Effector memory CD4-positive, alpha-beta T cell (primary cell): ENCODE measurements at regions not wholly inside any gene's neighbourhood (a gene's known extent, or its start where the extent isn't known, plus 50 kb on each side); places are given as distances from the start of the nearest gene placed in this dataset.

ENCODE experiments used
- DNase-seq, 3 donors: peaks; one replicate each; pipeline ENCODE4 v3.0.0-alpha.2; 2020
- H3K27ac ChIP-seq: 2 replicates; pipeline ENCODE4 v1.7.0; 2013; ENCODE audit warnings: mild to moderate bottlenecking, low read length, moderate library complexity; ENCODE audit not compliant: insufficient read depth, poor library complexity, severe bottlenecking
- H3K27me3 ChIP-seq: replicated peaks from 2 replicates; pipeline ENCODE4 v1.7.0; 2013; ENCODE audit warnings: mild to moderate bottlenecking, low read length; ENCODE audit not compliant: insufficient read depth, control insufficient read depth, poor library complexity, severe bottlenecking
- H3K36me3 ChIP-seq: 2 replicates; pipeline ENCODE4 v1.7.0; 2013; ENCODE audit warnings: mild to moderate bottlenecking, low read length, moderate library complexity; ENCODE audit not compliant: control insufficient read depth, insufficient read depth
- H3K4me1 ChIP-seq: 2 replicates; pipeline ENCODE4 v1.7.0; 2013; ENCODE audit warnings: low read length, mild to moderate bottlenecking; ENCODE audit not compliant: control insufficient read depth, insufficient read depth, poor library complexity, severe bottlenecking
- H3K4me3 ChIP-seq: 2 replicates; pipeline ENCODE4 v1.7.0; 2013; ENCODE audit warnings: low read length, low read depth, mild to moderate bottlenecking; ENCODE audit not compliant: insufficient read depth, poor library complexity, severe bottlenecking
- H3K9me3 ChIP-seq: 2 replicates; pipeline ENCODE4 v1.7.0; 2013; ENCODE audit warnings: mild to moderate bottlenecking, low read length, moderate library complexity; ENCODE audit not compliant: control insufficient read depth

- H3K4me3 ChIP-seq, result no peak overlapping the region
- peaks cover 3% of the 10 kb centered on the region for H3K27me3 ChIP-seq
- no peaks in the 10 kb centered on the region for H3K36me3 ChIP-seq
- no peaks in the 10 kb centered on the region for H3K9me3 ChIP-seq
- H3K4me1 ChIP-seq, result no peaks in the 10 kb centered on the region
- no peak overlapping the region for H3K27ac ChIP-seq
- no peak for DNase-seq
Measured at GRCh38 chr10:4775808-4776207, 50.2 kb upstream of the AKR1E2 start.

DNA sequence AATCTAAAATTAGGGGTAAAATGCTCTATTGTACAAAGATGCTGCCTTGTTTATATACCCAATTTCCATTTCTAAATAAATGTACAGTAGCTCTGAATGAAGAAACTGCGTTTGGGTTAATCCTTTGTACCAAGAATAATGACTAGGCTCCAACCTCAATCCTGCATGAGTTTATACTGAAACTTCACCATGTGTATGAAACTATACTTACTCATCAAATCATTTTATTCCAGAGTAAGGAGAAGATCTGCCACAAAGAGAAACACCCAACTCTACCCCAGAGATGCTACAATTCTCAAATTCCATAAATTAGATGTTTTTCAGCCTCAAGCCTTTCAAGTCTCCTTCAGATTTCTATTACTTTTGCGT lies 53.8 kb upstream of the AKR1E2 start:
- Histone ChIP-seq H3K4me3 (no peak overlapping the region), H3K9me3 (no peaks in the 10 kb centered on the region), H3K27ac (no peak overlapping the region), H3K4me1 (no peaks in the 10 kb centered on the region), H3K27me3 (peaks cover 6% of the 10 kb centered on the region), H3K36me3 (no peaks in the 10 kb centered on the region)
- no peak for DNase-seq

DNA sequence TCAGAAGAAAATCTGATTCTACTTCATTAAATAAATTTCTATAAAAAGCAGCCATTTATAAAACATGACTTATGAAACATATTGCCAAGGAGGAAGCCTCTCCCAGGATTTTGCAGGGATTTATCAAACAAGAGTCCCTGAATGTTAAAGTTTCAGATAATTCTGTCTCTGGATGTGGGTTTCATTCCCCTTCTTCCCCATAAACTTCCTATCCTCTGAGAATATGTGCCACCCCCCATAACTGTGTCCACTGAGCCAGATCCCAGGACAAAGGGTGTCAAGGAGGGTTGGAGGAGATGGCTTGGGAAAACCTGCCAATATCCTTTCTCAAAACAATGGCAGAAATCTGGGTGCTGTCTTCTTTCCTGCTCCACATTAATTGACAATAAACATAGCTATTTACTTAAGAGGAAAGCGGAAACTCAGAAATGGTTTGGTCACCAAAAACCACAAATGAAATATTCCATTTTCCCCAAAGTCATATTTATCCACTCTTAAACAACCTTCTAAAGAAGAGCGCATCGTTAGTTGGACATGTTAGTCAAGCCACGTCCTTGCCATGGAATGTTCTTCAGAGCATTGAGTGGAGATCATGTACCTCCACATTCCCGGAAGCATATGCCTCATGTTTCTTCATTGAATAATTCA lies 54.3 kb upstream of the AKR1E2 start:
- H3K27ac ChIP-seq, result no peak overlapping the region
- H3K27me3 ChIP-seq, result peaks cover 6% of the 10 kb centered on the region
- no peaks in the 10 kb centered on the region for H3K36me3 ChIP-seq
- H3K4me1 ChIP-seq, result no peaks in the 10 kb centered on the region
- H3K9me3 ChIP-seq, result no peaks in the 10 kb centered on the region
- H3K4me3 ChIP-seq, result no peak overlapping the region
- no peak for DNase-seq

GRCh38 chr10:4770801-4771553 lies 55.0 kb upstream of the AKR1E2 start:
- H3K27ac ChIP-seq, result no peak overlapping the region

GRCh38 chr10:4768416-4768815 lies 57.6 kb upstream of the AKR1E2 start:
- no peak overlapping the region for H3K4me3 ChIP-seq
- DNase-seq, result no peak
- peaks cover 6% of the 10 kb centered on the region for H3K27me3 ChIP-seq
- H3K36me3 ChIP-seq, result no peaks in the 10 kb centered on the region
- H3K9me3 ChIP-seq, result no peaks in the 10 kb centered on the region
- no peak overlapping the region for H3K27ac ChIP-seq
- H3K4me1 ChIP-seq, result no peaks in the 10 kb centered on the region

More at GRCh38 chr10:4770801-4771553, 55.0 kb upstream of the AKR1E2 start:
- H3K36me3 ChIP-seq, result no peaks in the 10 kb centered on the region
- H3K27me3 ChIP-seq, result peaks cover 6% of the 10 kb centered on the region
- no peak overlapping the region for H3K4me3 ChIP-seq
- no peaks in the 10 kb centered on the region for H3K9me3 ChIP-seq
- no peak for DNase-seq
- H3K4me1 ChIP-seq, result no peaks in the 10 kb centered on the region

GRCh38 chr10:4767033-4767814 lies 58.8 kb upstream of the AKR1E2 start:
- Histone ChIP-seq H3K36me3 (no peaks in the 10 kb centered on the region), H3K4me3 (no peak overlapping the region), H3K9me3 (no peaks in the 10 kb centered on the region), H3K27me3 (peaks cover 6% of the 10 kb centered on the region), H3K4me1 (no peaks in the 10 kb centered on the region), H3K27ac (no peak overlapping the region)
- no peak for DNase-seq

DNA sequence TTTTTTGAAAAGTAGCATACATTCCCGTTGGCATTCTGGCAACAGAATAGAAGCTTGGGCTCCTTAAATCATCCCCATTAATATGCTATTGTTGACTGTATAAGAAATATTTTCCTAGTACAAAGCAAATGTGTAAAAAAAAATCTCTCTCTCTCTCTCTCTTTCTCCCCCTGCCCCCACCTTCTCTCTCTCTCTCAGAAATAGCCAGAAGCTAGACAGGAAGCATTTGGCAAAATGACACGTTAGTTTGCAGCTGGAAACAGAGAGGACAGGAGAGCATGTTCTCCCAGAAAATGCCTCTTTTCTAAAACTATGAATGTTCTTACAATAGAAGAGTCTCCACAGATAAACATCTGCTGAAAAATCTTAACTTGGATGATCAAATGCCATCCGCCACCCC lies 59.6 kb upstream of the AKR1E2 start:
- Histone ChIP-seq H3K36me3 (no peaks in the 10 kb centered on the region), H3K4me3 (no peak overlapping the region), H3K9me3 (no peaks in the 10 kb centered on the region), H3K27ac (no peak overlapping the region), H3K4me1 (no peaks in the 10 kb centered on the region), H3K27me3 (peaks cover 6% of the 10 kb centered on the region)
- no peak for DNase-seq

DNA sequence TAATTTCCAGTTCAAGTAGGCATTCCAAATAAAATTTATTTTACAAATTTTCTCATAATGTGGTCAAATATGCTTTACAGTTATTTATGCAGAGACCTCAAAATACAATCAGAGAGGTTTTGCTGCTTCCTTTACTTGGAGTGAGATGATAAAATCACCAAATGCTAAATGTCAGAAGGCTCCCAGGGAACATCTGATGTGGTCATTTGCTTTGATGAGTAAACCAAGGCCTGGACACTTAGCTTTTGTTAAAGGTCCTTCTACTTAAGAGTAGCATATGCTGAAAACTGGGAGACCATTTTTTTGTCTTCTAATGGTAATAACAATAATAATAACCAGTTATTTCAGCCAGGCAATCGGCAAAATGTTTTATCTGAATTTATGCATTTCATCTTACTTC lies 60.6 kb upstream of the AKR1E2 start:
- DNase-seq, result no peak
- H3K4me3 ChIP-seq, result no peak overlapping the region
- H3K4me1 ChIP-seq, result no peaks in the 10 kb centered on the region
- no peak overlapping the region for H3K27ac ChIP-seq
- no peaks in the 10 kb centered on the region for H3K36me3 ChIP-seq
- no peaks in the 10 kb centered on the region for H3K27me3 ChIP-seq
- H3K9me3 ChIP-seq, result no peaks in the 10 kb centered on the region

DNA sequence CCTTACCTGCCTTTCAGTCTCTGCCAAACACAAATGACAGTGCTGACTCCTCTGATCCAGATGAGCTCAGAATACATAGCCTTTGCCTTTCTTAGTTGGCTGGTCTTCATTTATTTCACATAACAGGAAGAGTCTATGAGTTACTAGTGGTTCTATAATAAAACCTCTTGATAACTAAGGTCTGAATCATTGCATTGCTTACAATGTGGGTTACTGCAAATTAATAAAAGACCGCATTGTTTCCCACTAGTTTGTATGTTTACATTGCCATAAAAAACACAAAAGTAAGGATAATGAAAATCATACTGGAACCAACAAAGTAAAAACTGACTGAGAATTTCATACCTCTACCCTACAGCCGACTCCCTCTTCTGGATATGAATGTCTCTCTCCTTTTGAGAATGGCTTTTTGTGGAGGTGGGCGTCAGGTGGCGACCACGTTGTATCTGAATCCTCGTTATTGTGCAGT lies 62.0 kb upstream of the AKR1E2 start:
- Histone ChIP-seq H3K36me3 (no peaks in the 10 kb centered on the region), H3K4me1 (no peaks in the 10 kb centered on the region), H3K9me3 (no peaks in the 10 kb centered on the region), H3K27ac (no peak overlapping the region), H3K27me3 (no peaks in the 10 kb centered on the region), H3K4me3 (no peak overlapping the region)
- DNase-seq, result no peak

DNA sequence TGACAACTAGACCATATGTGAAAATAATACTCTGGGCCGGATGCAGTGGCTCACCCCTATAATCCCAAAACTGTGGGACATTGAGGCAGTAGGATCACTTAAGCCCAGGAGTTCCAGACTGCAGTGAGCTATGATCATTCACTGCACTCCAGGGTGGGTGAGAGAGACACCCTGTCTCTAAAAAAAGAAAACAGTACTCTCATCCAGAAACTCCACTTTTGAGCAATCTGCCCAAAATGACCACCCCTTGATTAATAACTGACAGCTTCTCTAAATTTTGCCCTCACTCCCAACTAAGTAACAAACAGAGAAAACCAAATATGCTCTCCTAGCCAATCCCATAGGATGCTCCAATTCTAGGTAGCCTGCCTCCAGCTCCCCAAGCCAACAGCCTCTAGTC lies 62.5 kb upstream of the AKR1E2 start:
- H3K9me3 ChIP-seq, result no peaks in the 10 kb centered on the region
- H3K27ac ChIP-seq, result no peak overlapping the region
- no peak overlapping the region for H3K4me3 ChIP-seq
- DNase-seq, result no peak
- H3K4me1 ChIP-seq, result no peaks in the 10 kb centered on the region
- H3K36me3 ChIP-seq, result no peaks in the 10 kb centered on the region
- H3K27me3 ChIP-seq, result no peaks in the 10 kb centered on the region
